ENCODE measurements at regions not wholly inside any gene's neighbourhood (a gene's known extent, or its start where the extent isn't known, plus 50 kb on each side); places are given as distances from the start of the nearest gene placed in this dataset.

- TF ChIP-seq EZH2phosphoT487 (IDR thresholded peaks at IDR 0.05; ENCODE audit: insufficient read depth, low read depth) (no peak), EZH2 (IDR thresholded peaks at IDR 0.05; ENCODE audit: insufficient read depth, poor library complexity, severe bottlenecking) (no peak)
Measured at GRCh38 chr13:103236213-103236612, 170.0 kb upstream of the SLC10A2 start.
